ENCODE measurements at regions not wholly inside any gene's neighbourhood (a gene's known extent, or its start where the extent isn't known, plus 50 kb on each side); places are given as distances from the start of the nearest gene placed in this dataset.
A peak's percentile ranks its signal among the peaks of the same experiment; 100 is the strongest.

DNA sequence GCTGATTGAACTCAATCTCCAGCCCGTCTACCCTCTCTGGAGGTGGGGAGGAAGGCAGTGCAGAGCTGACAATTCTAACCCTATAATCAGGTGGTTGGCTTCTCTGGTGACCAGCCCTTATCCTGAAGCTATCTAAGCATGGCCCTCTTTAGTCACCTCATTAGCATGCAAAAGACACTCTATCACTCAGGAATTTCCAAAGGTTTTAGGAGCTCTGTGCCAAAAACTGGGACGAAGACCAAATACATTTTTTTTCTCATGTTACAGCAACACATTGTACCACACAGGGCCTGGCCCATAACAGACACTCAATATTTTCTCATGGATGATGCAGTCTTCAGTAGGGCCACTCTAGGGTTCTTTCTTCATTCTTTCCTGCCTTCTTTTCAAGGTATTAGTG, 118.8 kb upstream of the VLDLR start:
- TF ChIP-seq, protein P1, sequence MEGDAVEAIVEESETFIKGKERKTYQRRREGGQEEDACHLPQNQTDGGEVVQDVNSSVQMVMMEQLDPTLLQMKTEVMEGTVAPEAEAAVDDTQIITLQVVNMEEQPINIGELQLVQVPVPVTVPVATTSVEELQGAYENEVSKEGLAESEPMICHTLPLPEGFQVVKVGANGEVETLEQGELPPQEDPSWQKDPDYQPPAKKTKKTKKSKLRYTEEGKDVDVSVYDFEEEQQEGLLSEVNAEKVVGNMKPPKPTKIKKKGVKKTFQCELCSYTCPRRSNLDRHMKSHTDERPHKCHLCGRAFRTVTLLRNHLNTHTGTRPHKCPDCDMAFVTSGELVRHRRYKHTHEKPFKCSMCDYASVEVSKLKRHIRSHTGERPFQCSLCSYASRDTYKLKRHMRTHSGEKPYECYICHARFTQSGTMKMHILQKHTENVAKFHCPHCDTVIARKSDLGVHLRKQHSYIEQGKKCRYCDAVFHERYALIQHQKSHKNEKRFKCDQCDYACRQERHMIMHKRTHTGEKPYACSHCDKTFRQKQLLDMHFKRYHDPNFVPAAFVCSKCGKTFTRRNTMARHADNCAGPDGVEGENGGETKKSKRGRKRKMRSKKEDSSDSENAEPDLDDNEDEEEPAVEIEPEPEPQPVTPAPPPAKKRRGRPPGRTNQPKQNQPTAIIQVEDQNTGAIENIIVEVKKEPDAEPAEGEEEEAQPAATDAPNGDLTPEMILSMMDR (conservative IDR thresholded peaks at IDR 0.05; ENCODE audit: control insufficient read depth, insufficient read depth, low read depth, low read length), result no peak
- DNase-seq (ENCODE audit: low read depth), result peak; percentile 28
- H3K4me3 ChIP-seq (ENCODE audit: control insufficient read depth, low read depth, low read length), result no peak overlapping the region

DNA sequence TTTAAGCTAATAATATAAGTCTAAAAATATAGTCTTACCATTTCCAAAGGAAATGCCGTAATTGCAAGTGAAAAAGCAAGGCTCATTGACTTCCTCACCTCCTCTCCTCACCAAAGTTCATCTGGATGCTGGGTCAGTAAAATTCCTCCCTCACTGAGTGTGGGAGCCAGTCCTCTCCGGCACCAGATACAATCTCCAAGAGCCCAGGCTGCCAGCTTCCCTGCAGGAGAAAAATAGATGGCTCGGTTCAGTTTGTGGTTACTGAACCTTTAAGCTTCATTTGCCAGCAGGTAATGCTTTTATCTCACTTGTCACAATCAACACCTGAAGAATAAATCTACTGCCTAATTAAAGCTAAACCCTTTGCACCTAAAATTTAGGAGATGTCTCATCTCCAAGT, 115.3 kb upstream of the VLDLR start:
- H3K4me3 ChIP-seq (ENCODE audit: control insufficient read depth, low read depth, low read length), result no peak overlapping the region
- no peak for DNase-seq (ENCODE audit: low read depth)
- TF ChIP-seq, protein P1 (conservative IDR thresholded peaks at IDR 0.05; ENCODE audit: control insufficient read depth, insufficient read depth, low read depth, low read length), result no peak

- TF ChIP-seq, protein P1 (conservative IDR thresholded peaks at IDR 0.05; ENCODE audit: control insufficient read depth, insufficient read depth, low read depth, low read length), result no peak
- H3K4me3 ChIP-seq (ENCODE audit: control insufficient read depth, low read depth, low read length), result no peak overlapping the region
- DNase-seq (ENCODE audit: low read depth), result no peak
Observed at GRCh38 chr9:2523591-2523990, 98.0 kb upstream of the VLDLR start.

GRCh38 chr9:2524601-2525000, 97.0 kb upstream of the VLDLR start:
- TF ChIP-seq, protein P1 (conservative IDR thresholded peaks at IDR 0.05; ENCODE audit: control insufficient read depth, insufficient read depth, low read depth, low read length), result no peak
- DNase-seq (ENCODE audit: low read depth), result no peak
- H3K4me3 ChIP-seq (ENCODE audit: control insufficient read depth, low read depth, low read length), result no peak overlapping the region

DNA sequence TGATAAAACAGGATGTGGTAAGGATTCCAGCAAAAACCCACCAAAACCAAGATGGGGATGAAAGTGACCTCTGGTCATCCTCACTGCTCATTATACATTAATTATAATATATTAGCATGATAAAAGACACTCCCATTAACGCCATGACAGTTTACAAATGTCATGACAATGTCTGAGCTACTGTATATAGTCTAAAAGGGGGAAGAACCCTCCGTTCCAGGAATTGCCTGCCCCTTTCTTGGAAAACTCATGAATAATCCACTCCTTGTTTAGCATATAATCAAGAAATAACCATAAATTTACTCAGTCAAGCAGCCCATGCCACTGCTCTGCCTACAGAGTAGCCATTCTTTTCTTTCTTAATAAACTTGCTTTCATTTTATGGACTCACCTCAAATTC, 96.4 kb upstream of the VLDLR start:
- TF ChIP-seq, protein P1 (conservative IDR thresholded peaks at IDR 0.05; ENCODE audit: control insufficient read depth, insufficient read depth, low read depth, low read length), result no peak
- no peak for DNase-seq (ENCODE audit: low read depth)

DNA sequence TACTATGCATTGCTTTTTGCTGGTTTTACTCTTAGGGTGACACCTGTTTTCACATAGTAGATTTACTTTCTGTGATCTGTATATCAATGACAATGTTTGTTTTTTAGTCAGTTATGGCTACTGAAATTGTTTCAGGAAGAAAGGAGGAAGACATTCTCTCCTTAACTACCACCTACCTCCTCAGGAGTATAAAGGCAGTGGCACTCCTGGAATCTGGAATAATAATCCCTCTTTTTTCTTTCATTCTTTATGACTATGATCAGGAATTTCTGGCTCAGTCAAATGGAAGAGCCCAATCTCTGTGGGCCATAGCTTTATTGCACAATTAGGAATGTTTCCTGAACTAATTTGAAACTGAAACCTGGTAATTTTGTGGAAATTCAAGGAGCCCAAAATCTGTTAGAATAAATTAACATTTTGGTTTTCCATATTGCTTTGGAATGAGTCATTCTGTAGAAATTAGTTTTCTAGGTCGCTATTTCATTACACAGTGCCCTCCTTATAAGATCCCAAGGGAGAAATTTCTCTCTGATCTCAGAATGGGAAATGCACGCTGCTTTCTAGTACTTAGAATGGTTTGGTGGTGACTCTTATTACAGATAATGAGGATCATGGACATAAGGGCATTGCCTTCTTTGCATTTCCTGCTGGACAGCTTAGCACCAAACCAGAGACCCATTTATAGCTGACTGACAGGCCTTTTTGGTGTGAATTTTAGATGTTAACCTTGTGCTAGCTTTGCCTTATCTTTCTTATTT, 95.3 kb upstream of the VLDLR start:
- peak; percentile 30 for DNase-seq (ENCODE audit: low read depth)
- H3K4me3 ChIP-seq (ENCODE audit: control insufficient read depth, low read depth, low read length), result no peak overlapping the region
- TF ChIP-seq, protein P1 (conservative IDR thresholded peaks at IDR 0.05; ENCODE audit: control insufficient read depth, insufficient read depth, low read depth, low read length), result no peak

More for the DNA sequence above, 96.4 kb upstream of the VLDLR start:
- H3K4me3 ChIP-seq (ENCODE audit: control insufficient read depth, low read depth, low read length), result no peak overlapping the region
